ENCODE measurements at regions not wholly inside any gene's neighbourhood (a gene's known extent, or its start where the extent isn't known, plus 50 kb on each side); places are given as distances from the start of the nearest gene placed in this dataset.

DNA sequence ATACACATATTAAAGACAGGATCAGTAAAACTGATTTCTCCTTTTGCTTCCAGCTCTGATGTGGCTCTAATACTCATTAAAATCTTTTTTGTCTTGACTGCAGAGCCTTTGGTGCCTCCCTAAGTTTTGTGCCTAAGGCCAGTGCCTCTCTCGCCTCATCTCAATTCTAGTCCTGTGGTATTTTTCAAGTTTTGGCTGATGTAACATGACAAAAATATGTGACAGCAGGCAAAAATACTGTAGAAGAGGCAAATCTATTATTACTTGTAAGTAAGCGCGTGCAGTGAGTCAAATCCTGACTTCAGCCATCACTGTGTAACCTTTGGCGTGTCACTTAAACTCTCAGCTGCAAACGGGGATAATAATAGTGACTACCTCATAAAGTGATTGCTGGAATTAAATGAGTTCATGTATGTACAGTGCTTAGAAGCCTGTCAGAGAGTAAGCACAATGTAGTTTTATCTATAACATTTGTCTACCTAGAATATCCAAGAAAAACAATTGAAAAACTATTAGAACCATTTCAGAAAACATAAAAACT is 74.0 kb downstream of the MAB21L3 start:
- H2AFZ ChIP-seq (ENCODE audit: low read length), result no peak overlapping the region
- DNase-seq (no peak), ATAC-seq (no peak)
- no peak overlapping the region for H3K27ac ChIP-seq (ENCODE audit: low read length)
- H3K9ac ChIP-seq (ENCODE audit: low read length), result no peak overlapping the region
- no TSS peak for BruUV-seq (replicated peaks)
- H3K36me3 ChIP-seq (ENCODE audit: low read depth, low read length), result no peaks in the 10 kb centered on the region
- H3K27me3 ChIP-seq (ENCODE audit: low read length), result peaks cover 23% of the 10 kb centered on the region
- intact Hi-C loops (cut with micrococcal nuclease), result no loop called here
- H3K4me2 ChIP-seq (ENCODE audit: low read length), result no peak overlapping the region
- no peaks in the 10 kb centered on the region for H3K9me2 ChIP-seq (replicated peaks; ENCODE audit: low read length)
- no peak for TF ChIP-seq EZH2 (IDR thresholded peaks at IDR 0.05; ENCODE audit: low read length, unreplicated experiment)
- no peaks in the 10 kb centered on the region for H3F3A ChIP-seq (ENCODE audit: low read length, unreplicated experiment)
- no peaks in the 10 kb centered on the region for H3K4me1 ChIP-seq (ENCODE audit: insufficient read depth, low read length)
- H4K20me1 ChIP-seq (ENCODE audit: low read length), result no peaks in the 10 kb centered on the region
- no peak overlapping the region for H3K4me3 ChIP-seq (ENCODE audit: low read length)
- no peaks in the 10 kb centered on the region for H3K9me3 ChIP-seq (ENCODE audit: low read length)
- no peaks in the 10 kb centered on the region for H3K79me2 ChIP-seq (ENCODE audit: low read length)
- ChIA-PET POLR2A (ENCODE audit: unreplicated experiment) (no interaction called here), CTCF (no interaction called here)

DNA sequence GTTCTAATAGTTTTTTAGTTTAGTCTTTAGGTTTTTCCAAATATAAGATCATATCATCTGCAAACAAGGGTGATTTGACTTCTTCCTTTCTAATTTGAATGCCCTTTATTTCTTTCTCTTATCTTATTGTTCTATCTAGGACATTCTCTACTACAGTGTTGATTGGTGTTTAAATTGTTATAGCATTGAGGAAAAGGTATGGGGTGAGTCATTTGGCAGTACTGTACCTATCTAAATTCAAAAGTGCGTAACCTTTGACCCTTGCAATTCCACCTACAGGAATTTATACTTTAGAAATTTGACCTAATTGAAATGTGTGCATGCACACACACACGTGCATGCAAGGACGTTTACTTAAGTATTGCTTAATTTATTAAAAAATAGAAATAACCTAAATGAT is 78.3 kb downstream of the MAB21L3 start:
- no peaks in the 10 kb centered on the region for H4K20me1 ChIP-seq (ENCODE audit: low read length)
- POLR2A ChIA-PET (ENCODE audit: unreplicated experiment), result no interaction called here
- CTCF ChIA-PET, result no interaction called here
- no peaks in the 10 kb centered on the region for H3K9me2 ChIP-seq (replicated peaks; ENCODE audit: low read length)
- no peak for DNase-seq
- H3K9ac ChIP-seq (ENCODE audit: low read length), result no peak overlapping the region
- H3K4me2 ChIP-seq (ENCODE audit: low read length), result no peak overlapping the region
- intact Hi-C loops (cut with micrococcal nuclease), result no loop called here
- H3K27me3 ChIP-seq (ENCODE audit: low read length), result 0 out of 2 replicates have a peak, but pooled peaks cover 2% of the 10 kb centered on the region
- TF ChIP-seq EZH2 (IDR thresholded peaks at IDR 0.05; ENCODE audit: low read length, unreplicated experiment) (no peak), EZH2phosphoT487 (IDR thresholded peaks at IDR 0.05; ENCODE audit: borderline replicate concordance, low read length) (no peak)
- TF ChIP-seq, protein P1, sequence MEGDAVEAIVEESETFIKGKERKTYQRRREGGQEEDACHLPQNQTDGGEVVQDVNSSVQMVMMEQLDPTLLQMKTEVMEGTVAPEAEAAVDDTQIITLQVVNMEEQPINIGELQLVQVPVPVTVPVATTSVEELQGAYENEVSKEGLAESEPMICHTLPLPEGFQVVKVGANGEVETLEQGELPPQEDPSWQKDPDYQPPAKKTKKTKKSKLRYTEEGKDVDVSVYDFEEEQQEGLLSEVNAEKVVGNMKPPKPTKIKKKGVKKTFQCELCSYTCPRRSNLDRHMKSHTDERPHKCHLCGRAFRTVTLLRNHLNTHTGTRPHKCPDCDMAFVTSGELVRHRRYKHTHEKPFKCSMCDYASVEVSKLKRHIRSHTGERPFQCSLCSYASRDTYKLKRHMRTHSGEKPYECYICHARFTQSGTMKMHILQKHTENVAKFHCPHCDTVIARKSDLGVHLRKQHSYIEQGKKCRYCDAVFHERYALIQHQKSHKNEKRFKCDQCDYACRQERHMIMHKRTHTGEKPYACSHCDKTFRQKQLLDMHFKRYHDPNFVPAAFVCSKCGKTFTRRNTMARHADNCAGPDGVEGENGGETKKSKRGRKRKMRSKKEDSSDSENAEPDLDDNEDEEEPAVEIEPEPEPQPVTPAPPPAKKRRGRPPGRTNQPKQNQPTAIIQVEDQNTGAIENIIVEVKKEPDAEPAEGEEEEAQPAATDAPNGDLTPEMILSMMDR (conservative IDR thresholded peaks at IDR 0.05; ENCODE audit: low read depth, low read length), result no peak
- no peaks in the 10 kb centered on the region for H3K9me3 ChIP-seq (ENCODE audit: low read length)
- H3K4me1 ChIP-seq (ENCODE audit: insufficient read depth, low read length), result no peaks in the 10 kb centered on the region
- H3K79me2 ChIP-seq (ENCODE audit: low read length), result no peaks in the 10 kb centered on the region
- no TSS peak for BruUV-seq (replicated peaks)
- H3K4me3 ChIP-seq (ENCODE audit: low read length), result no peak overlapping the region
- no peaks in the 10 kb centered on the region for H3F3A ChIP-seq (ENCODE audit: low read length, unreplicated experiment)
- no peak for ATAC-seq
- H3K36me3 ChIP-seq (ENCODE audit: low read depth, low read length), result no peaks in the 10 kb centered on the region
- H2AFZ ChIP-seq (ENCODE audit: low read length), result no peak overlapping the region
- H3K27ac ChIP-seq (ENCODE audit: low read length), result no peak overlapping the region

- Histone ChIP-seq H3K4me1 (ENCODE audit: insufficient read depth, low read length) (no peaks in the 10 kb centered on the region), H4K20me1 (ENCODE audit: low read length) (no peaks in the 10 kb centered on the region), H3K9ac (ENCODE audit: low read length) (no peak overlapping the region), H3K36me3 (ENCODE audit: low read depth, low read length) (no peaks in the 10 kb centered on the region), H3K79me2 (ENCODE audit: low read length) (no peaks in the 10 kb centered on the region), H2AFZ (ENCODE audit: low read length) (no peak overlapping the region), H3F3A (ENCODE audit: low read length, unreplicated experiment) (no peaks in the 10 kb centered on the region), H3K27ac (ENCODE audit: low read length) (no peak overlapping the region), H3K9me3 (ENCODE audit: low read length) (no peaks in the 10 kb centered on the region), H3K9me2 (replicated peaks; ENCODE audit: low read length) (no peaks in the 10 kb centered on the region), H3K4me2 (ENCODE audit: low read length) (no peak overlapping the region), H3K4me3 (ENCODE audit: low read length) (no peak overlapping the region), H3K27me3 (ENCODE audit: low read length) (no peaks in the 10 kb centered on the region)
- TF ChIP-seq, protein P1 (conservative IDR thresholded peaks at IDR 0.05; ENCODE audit: low read depth, low read length), result no peak
- POLR2A ChIA-PET (ENCODE audit: unreplicated experiment), result no interaction called here
- intact Hi-C loops (cut with micrococcal nuclease), result no loop called here
- DNase-seq (no peak), ATAC-seq (no peak)
- CTCF ChIA-PET, result no interaction called here
- BruUV-seq (replicated peaks), result no TSS peak
Measured at GRCh38 chr1:116191294-116191693, 80.1 kb downstream of the MAB21L3 start.

Measured in PC-3 (cell line).